Transverse colon (tissue), 4 donors: ENCODE measurements at regions not wholly inside any gene's neighbourhood (a gene's known extent, or its start where the extent isn't known, plus 50 kb on each side); places are given as distances from the start of the nearest gene placed in this dataset.

ENCODE experiments used
- DNase-seq: peaks from one replicate; pipeline ENCODE4 v3.0.0-alpha.2; 2019
- H3K27ac ChIP-seq, 4 donors: fragments of 200-600 bp; sonication (generic); 2 replicates each; pipeline ENCODE4 v1.5.1; 2016 to 2018; ENCODE audit warnings: inconsistent platforms in 4 of 4
- H3K27me3 ChIP-seq: fragments of 200-600 bp; sonication (generic); 2 replicates; pipeline ENCODE4 v1.5.1; 2017; ENCODE audit warnings: inconsistent platforms
- H3K36me3 ChIP-seq, 4 donors: fragments of 200-600 bp; sonication (generic); 2 replicates each; pipeline ENCODE4 v1.5.1; 2017 to 2019; ENCODE audit warnings: inconsistent platforms in 4 of 4
- H3K4me1 ChIP-seq, 4 donors: fragments of 200-600 bp; sonication (generic); 2 replicates each; pipeline ENCODE4 v1.5.1; 2017 to 2020; ENCODE audit warnings: inconsistent platforms in 4 of 4
- H3K4me3 ChIP-seq, 4 donors: fragments of 200-600 bp; sonication (generic); 1 replicate in 1 of 4; 2 replicates in 3 of 4; pipeline versions ENCODE4 v1.5.1 to v1.6.1; 2017 to 2019; ENCODE audit warnings: inconsistent platforms in 4 of 4
- H3K9me3 ChIP-seq, 2 donors: fragments of 200-600 bp; sonication (generic); 2 replicates each; pipeline ENCODE4 v1.5.1; 2017 to 2019; ENCODE audit warnings: inconsistent platforms in 2 of 2
- EP300 ChIP-seq: sonication (generic); formaldehyde crosslinking; IDR thresholded peaks from one replicate; pipeline ENCODE4 v1.6.1; 2017; ENCODE audit warnings: antibody characterized with exemption, low read depth
- POLR2A ChIP-seq: fragments of 450-650 bp; IDR thresholded peaks from one replicate; pipeline ENCODE4 v1.6.1; 2016; ENCODE audit warnings: antibody characterized with exemption, mild to moderate bottlenecking, moderate library complexity
- POLR2AphosphoS5 ChIP-seq, 3 donors: sonication (generic); formaldehyde crosslinking; IDR thresholded peaks; one replicate each; pipeline ENCODE4 v1.6.1; 2016; ENCODE audit warnings: antibody characterized with exemption in 3 of 3
- WGBS, 2 donors: methylation state at CpG; one replicate each; pipeline ENCODE4 v1.1.5; 2018; ENCODE audit warnings: low coverage in 1 of 2; 5-methylcytosine and 5-hydroxymethylcytosine counted together
- in situ Hi-C, 4 donors: fragments of 200-750 bp; cut with MboI; loops; one replicate each; pipeline versions ENCODE4 v1.15.0 to v1.15.1; 2017; ENCODE audit warnings: low sequenced_read_pairs in 3 of 4, low pct_ligation_motif_present in 1 of 4, low pct_unique_long_range_greater_than_20kb in 1 of 4
- intact Hi-C: fragments of 100-400 bp; cut with DNase I; formaldehyde crosslinking; loops from one replicate; pipeline ENCODE4 v1.15.1; 2023; ENCODE audit warnings: low total_unique reads
- TF ChIP-seq, protein P1 (sequence below), 5 experiments: fragments of 200-600 bp in 3 of 5; fragments of 450-650 bp in 2 of 5; sonication (generic) in 3 of 5; IDR thresholded peaks; 1 replicate in 2 of 5; 2 replicates in 3 of 5; pipeline ENCODE4 v1.5.1; 2016 to 2017; ENCODE audit warnings: antibody characterized with exemption in 5 of 5, inconsistent platforms in 3 of 5, mild to moderate bottlenecking in 2 of 5, moderate library complexity in 1 of 5

- H3K4me3 ChIP-seq = no peak overlapping the region
- WGBS, 2 donors = 73% methylated on average over 3 of the region's 3 CpGs; no CpG with 5 or more reads in 1 of the 2 donors
- H3K27me3 ChIP-seq = no peaks in the 10 kb centered on the region
- no peak for TF ChIP-seq POLR2A
- no peak for TF ChIP-seq EP300
- TF ChIP-seq POLR2AphosphoS5 (IDR thresholded peaks at IDR 0.05) = no peak
- TF ChIP-seq, protein P1, sequence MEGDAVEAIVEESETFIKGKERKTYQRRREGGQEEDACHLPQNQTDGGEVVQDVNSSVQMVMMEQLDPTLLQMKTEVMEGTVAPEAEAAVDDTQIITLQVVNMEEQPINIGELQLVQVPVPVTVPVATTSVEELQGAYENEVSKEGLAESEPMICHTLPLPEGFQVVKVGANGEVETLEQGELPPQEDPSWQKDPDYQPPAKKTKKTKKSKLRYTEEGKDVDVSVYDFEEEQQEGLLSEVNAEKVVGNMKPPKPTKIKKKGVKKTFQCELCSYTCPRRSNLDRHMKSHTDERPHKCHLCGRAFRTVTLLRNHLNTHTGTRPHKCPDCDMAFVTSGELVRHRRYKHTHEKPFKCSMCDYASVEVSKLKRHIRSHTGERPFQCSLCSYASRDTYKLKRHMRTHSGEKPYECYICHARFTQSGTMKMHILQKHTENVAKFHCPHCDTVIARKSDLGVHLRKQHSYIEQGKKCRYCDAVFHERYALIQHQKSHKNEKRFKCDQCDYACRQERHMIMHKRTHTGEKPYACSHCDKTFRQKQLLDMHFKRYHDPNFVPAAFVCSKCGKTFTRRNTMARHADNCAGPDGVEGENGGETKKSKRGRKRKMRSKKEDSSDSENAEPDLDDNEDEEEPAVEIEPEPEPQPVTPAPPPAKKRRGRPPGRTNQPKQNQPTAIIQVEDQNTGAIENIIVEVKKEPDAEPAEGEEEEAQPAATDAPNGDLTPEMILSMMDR (IDR thresholded peaks at IDR 0.05) = no peak
- no peak overlapping the region for H3K27ac ChIP-seq
- H3K36me3 ChIP-seq = no peaks in the 10 kb centered on the region
- no peak for DNase-seq
- intact Hi-C loops (no loop called here), in situ Hi-C loops (no loop called here)
- no peaks in the 10 kb centered on the region for H3K4me1 ChIP-seq
- no peaks in the 10 kb centered on the region for H3K9me3 ChIP-seq
These were observed 263.9 kb downstream of the LRIG3 start for GRCh38 chr12:58656254-58657009.

DNA sequence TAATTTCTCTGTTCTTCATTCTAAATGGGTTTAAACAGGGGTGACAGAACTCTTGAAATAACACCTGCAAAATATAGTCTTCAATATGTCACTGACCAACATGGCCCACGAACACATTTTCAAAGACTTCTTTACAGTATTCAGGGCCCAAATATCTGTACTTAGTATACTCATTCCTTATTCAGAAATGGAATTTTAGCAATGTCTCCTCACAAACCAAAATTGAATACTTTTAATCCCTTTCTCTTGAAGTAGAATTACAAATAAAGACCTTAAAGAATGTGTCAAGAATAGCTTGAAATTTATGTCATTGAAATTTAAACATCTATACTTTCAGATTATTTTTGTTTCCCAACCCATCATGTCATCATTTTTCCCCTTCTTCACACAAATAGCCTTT is 263.1 kb downstream of the LRIG3 start:
- Histone ChIP-seq H3K36me3 (no peaks in the 10 kb centered on the region), H3K27me3 (no peaks in the 10 kb centered on the region), H3K4me3 (no peak overlapping the region), H3K9me3 (no peaks in the 10 kb centered on the region), H3K27ac (no peak overlapping the region), H3K4me1 (no peaks in the 10 kb centered on the region)
- in situ Hi-C loops = no loop called here
- 67 to 100% methylated on average over 1 of the region's 1 CpG for WGBS, 2 donors
- intact Hi-C loops = no loop called here
- TF ChIP-seq POLR2A (no peak), EP300 (no peak), POLR2AphosphoS5 (IDR thresholded peaks at IDR 0.05) (no peak)
- TF ChIP-seq, protein P1 (IDR thresholded peaks at IDR 0.05) = no peak
- DNase-seq = no peak

GRCh38 chr12:58665375-58665774 is 254.9 kb downstream of the LRIG3 start:
- Histone ChIP-seq H3K4me1 (no peaks in the 10 kb centered on the region), H3K4me3 (no peak overlapping the region), H3K9me3 (no peaks in the 10 kb centered on the region), H3K36me3 (no peaks in the 10 kb centered on the region), H3K27me3 (no peaks in the 10 kb centered on the region), H3K27ac (no peak overlapping the region)
- WGBS, 2 donors = 88 to 90% methylated on average over 2 of the region's 2 CpGs
- TF ChIP-seq POLR2A (no peak), EP300 (no peak), POLR2AphosphoS5 (IDR thresholded peaks at IDR 0.05) (no peak)
- TF ChIP-seq, protein P1 (IDR thresholded peaks at IDR 0.05) = no peak
- intact Hi-C loops = no loop called here
- in situ Hi-C loops = no loop called here
- no peak for DNase-seq

DNA sequence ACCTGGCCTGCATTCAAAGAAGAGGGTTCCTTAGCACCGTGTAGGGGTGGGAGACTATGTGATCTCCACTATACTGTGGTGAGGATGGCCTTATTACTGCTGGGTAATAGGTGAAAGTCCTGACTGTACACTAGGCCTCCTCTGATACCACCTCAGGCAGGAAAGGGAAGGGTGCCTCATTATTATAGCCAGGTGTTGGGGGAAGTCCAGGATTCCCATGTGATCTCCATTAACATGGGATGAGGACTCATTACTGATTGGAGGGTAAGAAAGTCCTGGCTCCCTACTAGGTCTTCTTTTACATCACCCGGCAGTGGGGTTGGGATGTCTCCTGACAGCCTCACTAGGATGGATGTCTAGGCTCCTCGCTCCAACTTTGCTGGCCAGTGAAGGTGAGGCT is 252.1 kb downstream of the LRIG3 start:
- no peak for DNase-seq
- no peak overlapping the region for H3K4me3 ChIP-seq
- no peaks in the 10 kb centered on the region for H3K27me3 ChIP-seq
- no peaks in the 10 kb centered on the region for H3K9me3 ChIP-seq
- 71 to 85% methylated on average over 1 to 3 of the region's 3 CpGs for WGBS, 2 donors
- no peaks in the 10 kb centered on the region for H3K36me3 ChIP-seq
- no peaks in the 10 kb centered on the region for H3K4me1 ChIP-seq
- intact Hi-C loops = no loop called here
- no peak for TF ChIP-seq EP300
- no peak overlapping the region for H3K27ac ChIP-seq
- in situ Hi-C loops = no loop called here

GRCh38 chr12:58668871-58669270 is 251.4 kb downstream of the LRIG3 start:
- H3K27ac ChIP-seq = no peak overlapping the region
- TF ChIP-seq POLR2A (no peak), EP300 (no peak), POLR2AphosphoS5 (IDR thresholded peaks at IDR 0.05) (no peak)
- TF ChIP-seq, protein P1 (IDR thresholded peaks at IDR 0.05) = no peak
- no peaks in the 10 kb centered on the region for H3K27me3 ChIP-seq
- no peaks in the 10 kb centered on the region for H3K9me3 ChIP-seq
- no peak overlapping the region for H3K4me3 ChIP-seq
- no peaks in the 10 kb centered on the region for H3K4me1 ChIP-seq
- 91% methylated on average over 1 of the region's 1 CpG; no CpG with 5 or more reads in 1 of the 2 donors for WGBS, 2 donors
- DNase-seq = no peak
- intact Hi-C loops (no loop called here), in situ Hi-C loops (no loop called here)
- H3K36me3 ChIP-seq = no peaks in the 10 kb centered on the region
